Testis (tissue), 2 donors: ENCODE measurements at regions not wholly inside any gene's neighbourhood (a gene's known extent, or its start where the extent isn't known, plus 50 kb on each side); places are given as distances from the start of the nearest gene placed in this dataset.
"Not testable (repeated sequence)": the region's sequence is repeated elsewhere in the genome, so short reads cannot be mapped to it uniquely, and the experiment has no call there.

Experiments
- DNase-seq: peaks from one replicate; pipeline ENCODE4 v3.0.0-alpha.2; 2019
- H3K27ac ChIP-seq, 2 donors: fragments of 200-600 bp; sonication (generic); one replicate each; pipeline ENCODE4 v1.5.1; 2019
- H3K27me3 ChIP-seq: fragments of 200-600 bp; sonication (generic); one replicate; pipeline ENCODE4 v1.5.1; 2019
- H3K36me3 ChIP-seq: fragments of 200-600 bp; sonication (generic); one replicate; pipeline ENCODE4 v1.5.1; 2017; ENCODE audit warnings: low read depth; ENCODE audit errors: missing control alignments
- H3K4me1 ChIP-seq: fragments of 200-600 bp; sonication (generic); one replicate; pipeline ENCODE4 v1.5.1; 2019
- H3K4me3 ChIP-seq, 2 donors: fragments of 200-600 bp; sonication (generic); one replicate each; pipeline ENCODE4 v1.5.1; 2017 to 2019
- H3K9me3 ChIP-seq: fragments of 200-600 bp; sonication (generic); one replicate; pipeline ENCODE4 v1.5.1; 2017
- POLR2A ChIP-seq: fragments of 450-650 bp; IDR thresholded peaks from one replicate; pipeline ENCODE4 v1.6.1; 2017; ENCODE audit warnings: antibody characterized with exemption, mild to moderate bottlenecking, moderate library complexity
- WGBS, 2 donors: methylation state at CpG; one replicate each; pipeline ENCODE4 v1.1.5; 2018; 5-methylcytosine and 5-hydroxymethylcytosine counted together
- intact Hi-C: fragments of 100-400 bp; cut with DNase I; formaldehyde crosslinking; loops from one replicate; pipeline ENCODE4 v1.15.1; 2023; ENCODE audit warnings: low total_unique reads
- TF ChIP-seq, protein P1 (sequence below), 3 experiments: fragments of 450-650 bp in 2 of 3; fragments of 200-600 bp in 1 of 3; sonication (generic) in 1 of 3; IDR thresholded peaks; one replicate each; pipeline ENCODE4 v1.5.1; 2016 to 2019; ENCODE audit warnings: antibody characterized with exemption in 3 of 3, mild to moderate bottlenecking in 2 of 3, moderate library complexity in 1 of 3

DNA sequence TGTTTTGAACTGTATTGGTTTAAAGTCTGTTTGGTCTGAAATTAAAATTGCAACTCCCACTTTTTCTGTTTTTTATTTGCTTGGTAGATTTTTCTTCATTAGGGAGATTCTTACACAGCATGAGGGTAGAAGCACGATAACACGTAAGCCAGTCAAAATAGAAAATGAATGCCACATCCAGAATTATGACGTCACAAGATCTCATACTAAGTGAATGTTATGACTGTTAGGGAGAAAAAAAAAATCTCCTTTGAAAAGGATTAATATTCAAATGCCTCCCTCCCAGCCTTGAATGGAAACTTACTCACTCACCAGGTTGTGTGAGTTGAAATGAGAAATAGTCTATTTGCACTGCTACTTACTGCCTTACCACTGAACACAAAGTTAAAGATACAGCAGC, 670.8 kb downstream of the TFAP2A start:
- Histone ChIP-seq H3K9me3 (no peaks in the 10 kb centered on the region), H3K4me3 (no peak overlapping the region), H3K27me3 (no peaks in the 10 kb centered on the region), H3K36me3 (no peaks in the 10 kb centered on the region), H3K4me1 (no peaks in the 10 kb centered on the region), H3K27ac (no peak overlapping the region)
- intact Hi-C loops, result no loop called here
- 83 to 91% methylated on average over 3 of the region's 3 CpGs for WGBS, 2 donors
- no peak for TF ChIP-seq POLR2A
- TF ChIP-seq, protein P1, sequence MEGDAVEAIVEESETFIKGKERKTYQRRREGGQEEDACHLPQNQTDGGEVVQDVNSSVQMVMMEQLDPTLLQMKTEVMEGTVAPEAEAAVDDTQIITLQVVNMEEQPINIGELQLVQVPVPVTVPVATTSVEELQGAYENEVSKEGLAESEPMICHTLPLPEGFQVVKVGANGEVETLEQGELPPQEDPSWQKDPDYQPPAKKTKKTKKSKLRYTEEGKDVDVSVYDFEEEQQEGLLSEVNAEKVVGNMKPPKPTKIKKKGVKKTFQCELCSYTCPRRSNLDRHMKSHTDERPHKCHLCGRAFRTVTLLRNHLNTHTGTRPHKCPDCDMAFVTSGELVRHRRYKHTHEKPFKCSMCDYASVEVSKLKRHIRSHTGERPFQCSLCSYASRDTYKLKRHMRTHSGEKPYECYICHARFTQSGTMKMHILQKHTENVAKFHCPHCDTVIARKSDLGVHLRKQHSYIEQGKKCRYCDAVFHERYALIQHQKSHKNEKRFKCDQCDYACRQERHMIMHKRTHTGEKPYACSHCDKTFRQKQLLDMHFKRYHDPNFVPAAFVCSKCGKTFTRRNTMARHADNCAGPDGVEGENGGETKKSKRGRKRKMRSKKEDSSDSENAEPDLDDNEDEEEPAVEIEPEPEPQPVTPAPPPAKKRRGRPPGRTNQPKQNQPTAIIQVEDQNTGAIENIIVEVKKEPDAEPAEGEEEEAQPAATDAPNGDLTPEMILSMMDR (IDR thresholded peaks at IDR 0.05), result no peak
- no peak for DNase-seq

GRCh38 chr6:9732056-9732455, 682.8 kb downstream of the TFAP2A start:
- DNase-seq, result no peak
- no peaks in the 10 kb centered on the region for H3K36me3 ChIP-seq
- TF ChIP-seq, protein P1 (IDR thresholded peaks at IDR 0.05), result no peak
- TF ChIP-seq POLR2A, result no peak
- no peaks in the 10 kb centered on the region for H3K27me3 ChIP-seq
- intact Hi-C loops, result no loop called here
- H3K27ac ChIP-seq, result no peak overlapping the region
- H3K4me1 ChIP-seq, result no peaks in the 10 kb centered on the region
- H3K4me3 ChIP-seq, result no peak overlapping the region
- H3K9me3 ChIP-seq, result no peaks in the 10 kb centered on the region
- 52 to 71% methylated on average over 1 of the region's 1 CpG for WGBS, 2 donors

DNA sequence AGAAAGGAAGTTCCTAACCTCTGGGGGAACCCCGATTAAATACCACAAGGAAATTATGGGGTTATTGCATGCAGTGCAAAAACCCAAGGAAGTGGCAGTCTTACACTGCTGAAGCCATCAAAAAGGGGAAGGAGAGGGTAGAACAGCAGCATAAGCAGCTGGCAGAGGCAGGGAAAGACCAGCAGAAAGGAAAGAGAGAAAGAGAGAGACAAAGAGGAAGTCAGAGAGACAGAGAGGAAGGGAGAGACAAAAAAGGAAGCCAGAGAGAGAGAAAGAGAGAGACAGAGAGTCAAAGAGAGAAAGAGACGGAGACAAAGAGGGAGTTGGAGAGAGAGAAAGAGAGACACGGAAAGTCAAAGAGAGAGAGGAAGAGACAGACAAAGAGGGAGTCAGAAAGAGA, 689.1 kb downstream of the TFAP2A start:
- H3K36me3 ChIP-seq, H3K4me3 ChIP-seq, DNase-seq, intact Hi-C loops, H3K27ac ChIP-seq, H3K27me3 ChIP-seq, H3K9me3 ChIP-seq, H3K4me1 ChIP-seq: not testable (repeated sequence)
- WGBS, 2 donors, result 80 to 84% methylated on average over 3 of the region's 3 CpGs

- Histone ChIP-seq H3K4me1 (no peaks in the 10 kb centered on the region), H3K4me3 (no peak overlapping the region), H3K36me3 (no peaks in the 10 kb centered on the region), H3K9me3 (no peaks in the 10 kb centered on the region), H3K27me3 (no peaks in the 10 kb centered on the region), H3K27ac (no peak overlapping the region)
- 68 to 72% methylated on average over 3 of the region's 3 CpGs for WGBS, 2 donors
- TF ChIP-seq, protein P1 (IDR thresholded peaks at IDR 0.05), result no peak
- no peak for TF ChIP-seq POLR2A
- intact Hi-C loops, result no loop called here
- no peak for DNase-seq
These were observed 697.3 kb downstream of the TFAP2A start for GRCh38 chr6:9717568-9717967.

DNA sequence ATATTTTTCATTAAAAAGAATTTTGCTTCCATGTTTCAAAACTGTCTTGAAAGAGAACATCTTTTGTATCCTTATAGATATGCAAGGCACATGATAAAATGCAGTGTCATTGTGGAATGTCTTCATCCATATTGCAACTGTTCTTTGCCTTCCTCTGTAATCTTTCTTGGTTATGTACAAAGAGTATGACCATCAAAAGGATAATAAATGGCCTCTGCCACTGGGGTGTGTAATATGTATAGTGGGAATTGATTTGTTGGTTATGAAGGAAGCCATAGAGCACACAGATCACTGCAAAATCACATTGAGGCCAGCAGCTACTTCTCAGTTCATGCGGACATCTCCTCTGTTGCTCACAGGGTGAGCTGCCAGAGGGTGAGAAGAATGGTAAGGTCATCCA, 703.5 kb downstream of the TFAP2A start:
- 89 to 100% methylated on average over 1 of the region's 1 CpG for WGBS, 2 donors
- intact Hi-C loops, result no loop called here
- H3K27me3 ChIP-seq, result no peaks in the 10 kb centered on the region
- no peak overlapping the region for H3K4me3 ChIP-seq
- no peaks in the 10 kb centered on the region for H3K9me3 ChIP-seq
- no peak for DNase-seq
- H3K36me3 ChIP-seq, result no peaks in the 10 kb centered on the region
- TF ChIP-seq, protein P1 (IDR thresholded peaks at IDR 0.05), result no peak
- no peak for TF ChIP-seq POLR2A
- H3K27ac ChIP-seq, result no peak overlapping the region
- H3K4me1 ChIP-seq, result no peaks in the 10 kb centered on the region
